Naive thymus-derived CD4-positive, alpha-beta T cell (primary cell): ENCODE measurements at regions not wholly inside any gene's neighbourhood (a gene's known extent, or its start where the extent isn't known, plus 50 kb on each side); places are given as distances from the start of the nearest gene placed in this dataset.

Source experiments
- ATAC-seq: fragments of 150-1000 bp; cut with Tn5 transposase; 2 replicates; pipeline ENCODE4 v1.10.0; 2021; ENCODE audit warnings: mild to moderate bottlenecking, moderate library complexity
- CTCF ChIA-PET: fragments of 350-600 bp; sonication (Branson Sonifier 250); formaldehyde crosslinking; loops from one replicate; lab custom pipeline; 2021; ENCODE audit warnings: antibody characterized with exemption; lab: Charles Lee
- POLR2A ChIA-PET: fragments of 350-600 bp; sonication (Branson Sonifier 250); formaldehyde crosslinking; loops from one replicate; lab custom pipeline; 2021; ENCODE audit warnings: antibody characterized with exemption, inconsistent platforms; lab: Charles Lee
- DNase-seq, 9 donors: peaks; one replicate each; pipeline versions ENCODE4 v3.0.0 to v3.0.0-alpha.2; 2020 to 2022; ENCODE audit warnings: mixed read lengths in 1 of 9
- H3K27ac ChIP-seq: one replicate; pipeline ENCODE4 v1.7.0; 2013; ENCODE audit warnings: mild to moderate bottlenecking, low read depth, low read length, moderate library complexity
- H3K27me3 ChIP-seq, 2 donors: one replicate each; pipeline ENCODE4 v1.7.0; 2013; ENCODE audit warnings: low read length in 2 of 2, mild to moderate bottlenecking in 2 of 2, moderate library complexity in 2 of 2; ENCODE audit not compliant: control insufficient read depth in 2 of 2, insufficient read depth in 2 of 2
- H3K36me3 ChIP-seq, 3 experiments: 1 replicate in 2 of 3; 2 replicates in 1 of 3; pipeline ENCODE4 v1.7.0; 2013; ENCODE audit warnings: low read length in 3 of 3, mild to moderate bottlenecking in 3 of 3, moderate library complexity in 1 of 3; ENCODE audit not compliant: insufficient read depth in 3 of 3, control insufficient read depth in 2 of 3
- H3K4me1 ChIP-seq, 2 donors: one replicate each; pipeline ENCODE4 v1.7.0; 2013; ENCODE audit warnings: low read length in 2 of 2, mild to moderate bottlenecking in 2 of 2, moderate library complexity in 1 of 2; ENCODE audit not compliant: control insufficient read depth in 2 of 2, insufficient read depth in 2 of 2
- H3K4me3 ChIP-seq: 2 replicates; pipeline ENCODE4 v1.7.0; 2013; ENCODE audit warnings: mild to moderate bottlenecking, low read length
- H3K9me3 ChIP-seq, 3 experiments: 1 replicate in 2 of 3; 2 replicates in 1 of 3; pipeline ENCODE4 v1.7.0; 2013; ENCODE audit warnings: low read length in 3 of 3; ENCODE audit not compliant: control insufficient read depth in 2 of 3
- H3K27ac Mint-ChIP-seq, 9 donors: one replicate each; pipeline ENCODE4 v1.8.0; 2020 to 2022; ENCODE audit warnings: mixed read lengths in 9 of 9, mild to moderate bottlenecking in 8 of 9, moderate library complexity in 5 of 9, inconsistent platforms in 2 of 9
- H3K27me3 Mint-ChIP-seq, 5 donors: one replicate each; pipeline ENCODE4 v1.8.0; 2021 to 2022; ENCODE audit warnings: mixed read lengths in 5 of 5, mild to moderate bottlenecking in 1 of 5
- H3K36me3 Mint-ChIP-seq, 5 donors: one replicate each; pipeline ENCODE4 v1.8.0; 2020 to 2022; ENCODE audit warnings: mixed read lengths in 5 of 5, mild to moderate bottlenecking in 3 of 5, inconsistent platforms in 1 of 5
- H3K4me1 Mint-ChIP-seq, 7 donors: one replicate each; pipeline ENCODE4 v1.8.0; 2020 to 2022; ENCODE audit warnings: mixed read lengths in 7 of 7, mild to moderate bottlenecking in 3 of 7, inconsistent platforms in 1 of 7
- H3K4me3 Mint-ChIP-seq, 10 donors: one replicate each; pipeline ENCODE4 v1.8.0; 2020 to 2022; ENCODE audit warnings: mild to moderate bottlenecking in 10 of 10, mixed read lengths in 10 of 10, moderate library complexity in 6 of 10, inconsistent platforms in 2 of 10
- H3K9me3 Mint-ChIP-seq, 11 donors: one replicate each; pipeline ENCODE4 v1.8.0; 2020 to 2022; ENCODE audit warnings: mixed read lengths in 11 of 11, mild to moderate bottlenecking in 4 of 11, inconsistent platforms in 1 of 11, moderate library complexity in 1 of 11
- intact Hi-C, 2 donors: fragments of 100-400 bp; cut with micrococcal nuclease; formaldehyde crosslinking; loops; one replicate each; pipeline ENCODE4 v1.15.1; 2023

GRCh38 chr13:76522083-76522755 is 364.0 kb downstream of the KCTD12 start:
- H3K27me3 ChIP-seq: no peaks in the 10 kb centered on the region
- CTCF ChIA-PET: no interaction called here
- no peak overlapping the region for H3K27ac Mint-ChIP-seq
- no peak for ATAC-seq
- no peak overlapping the region for H3K27ac ChIP-seq
- H3K4me3 Mint-ChIP-seq: no peak overlapping the region
- H3K27me3 Mint-ChIP-seq: peaks cover 4 to 20% (median 11%) of the 10 kb centered on the region in 5 donors
- H3K9me3 Mint-ChIP-seq: peaks cover 0 to 3% (median 0%) of the 10 kb centered on the region in 11 donors
- no peaks in the 10 kb centered on the region for H3K4me1 ChIP-seq
- intact Hi-C loops: no loop called here
- H3K36me3 Mint-ChIP-seq: no peaks in the 10 kb centered on the region
- POLR2A ChIA-PET: no interaction called here
- no peak overlapping the region for H3K4me3 ChIP-seq
- no peak for DNase-seq
- no peaks in the 10 kb centered on the region for H3K4me1 Mint-ChIP-seq
- H3K9me3 ChIP-seq: no peaks in the 10 kb centered on the region
- H3K36me3 ChIP-seq: no peaks in the 10 kb centered on the region

- Mint-ChIP-seq H3K27ac (no peak overlapping the region), H3K36me3 (no peaks in the 10 kb centered on the region), H3K27me3 (peaks cover 4 to 40% (median 11%) of the 10 kb centered on the region in 5 donors), H3K9me3 (peaks cover 0 to 3% (median 0%) of the 10 kb centered on the region in 11 donors), H3K4me1 (no peaks in the 10 kb centered on the region), H3K4me3 (no peak overlapping the region)
- Histone ChIP-seq H3K27ac (no peak overlapping the region), H3K4me3 (no peak overlapping the region), H3K36me3 (no peaks in the 10 kb centered on the region), H3K9me3 (no peaks in the 10 kb centered on the region), H3K4me1 (no peaks in the 10 kb centered on the region), H3K27me3 (no peaks in the 10 kb centered on the region)
- ChIA-PET POLR2A (no interaction called here), CTCF (no interaction called here)
- no peak for ATAC-seq
- intact Hi-C loops: no loop called here
- DNase-seq: no peak
Observed at GRCh38 chr13:76519685-76520084, 366.5 kb downstream of the KCTD12 start.

- no peak overlapping the region for H3K4me3 Mint-ChIP-seq
- no peaks in the 10 kb centered on the region for H3K9me3 ChIP-seq
Observed at GRCh38 chr13:76516586-76516985, 369.6 kb downstream of the KCTD12 start.

DNA sequence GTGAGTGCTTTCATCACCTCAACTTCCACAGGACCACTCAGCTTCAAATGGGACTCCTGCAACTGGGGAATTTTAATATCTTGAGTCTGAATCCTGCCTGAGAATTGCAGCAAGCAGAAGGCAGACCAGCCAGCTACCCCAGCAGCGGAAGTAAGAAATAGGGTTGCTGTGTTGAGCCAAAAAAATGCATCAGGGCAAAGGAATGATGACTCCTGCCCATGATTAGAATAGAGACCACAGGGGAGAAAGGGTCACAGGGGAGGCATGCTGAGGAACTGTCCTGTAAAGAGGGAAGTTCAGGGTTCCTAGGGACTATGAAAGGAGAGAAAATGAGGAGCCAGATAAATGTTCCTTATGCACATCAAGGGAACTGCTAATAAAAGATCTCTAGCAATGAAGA is 370.2 kb downstream of the KCTD12 start:
- H3K9me3 ChIP-seq: no peaks in the 10 kb centered on the region
- intact Hi-C loops: no loop called here
- no peak overlapping the region for H3K4me3 Mint-ChIP-seq
- DNase-seq (no peak), ATAC-seq (no peak)
- H3K36me3 Mint-ChIP-seq: no peaks in the 10 kb centered on the region
- H3K9me3 Mint-ChIP-seq: no peaks in the 10 kb centered on the region
- no peak overlapping the region for H3K4me3 ChIP-seq
- no peaks in the 10 kb centered on the region for H3K36me3 ChIP-seq
- ChIA-PET POLR2A (no interaction called here), CTCF (no interaction called here)
- H3K27ac Mint-ChIP-seq: no peak overlapping the region
- peaks cover 4 to 40% (median 11%) of the 10 kb centered on the region in 5 donors for H3K27me3 Mint-ChIP-seq
- H3K4me1 Mint-ChIP-seq: no peaks in the 10 kb centered on the region
- H3K4me1 ChIP-seq: no peaks in the 10 kb centered on the region
- no peaks in the 10 kb centered on the region for H3K27me3 ChIP-seq
- H3K27ac ChIP-seq: no peak overlapping the region

More at GRCh38 chr13:76516586-76516985, 369.6 kb downstream of the KCTD12 start:
- Histone ChIP-seq H3K27ac (no peak overlapping the region), H3K4me3 (no peak overlapping the region), H3K27me3 (no peaks in the 10 kb centered on the region), H3K36me3 (no peaks in the 10 kb centered on the region), H3K4me1 (no peaks in the 10 kb centered on the region)
- Mint-ChIP-seq H3K4me1 (no peaks in the 10 kb centered on the region), H3K27ac (no peak overlapping the region), H3K36me3 (no peaks in the 10 kb centered on the region), H3K9me3 (no peaks in the 10 kb centered on the region), H3K27me3 (peaks cover 4 to 40% (median 11%) of the 10 kb centered on the region in 5 donors)
- intact Hi-C loops: no loop called here
- DNase-seq (no peak), ATAC-seq (no peak)
- ChIA-PET POLR2A (no interaction called here), CTCF (no interaction called here)

DNA sequence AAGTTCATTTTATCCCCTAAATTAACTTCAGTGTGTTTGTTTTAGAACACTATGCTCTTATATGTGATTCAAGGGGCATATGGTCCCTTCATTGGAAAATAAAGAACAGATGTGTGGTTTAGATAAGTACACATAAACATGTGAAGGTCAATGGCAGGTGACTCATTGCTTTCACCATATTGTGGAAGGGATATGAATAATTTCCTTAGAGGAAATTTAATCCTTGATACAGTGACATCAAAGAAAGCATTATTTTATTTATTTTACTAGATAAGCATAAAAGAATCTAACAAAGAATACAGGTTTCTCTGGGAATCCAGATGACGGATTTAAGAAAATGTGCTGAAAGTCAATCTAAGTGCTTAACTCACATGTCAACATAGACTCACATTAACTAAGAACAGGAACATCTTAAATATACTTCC is 373.5 kb downstream of the KCTD12 start:
- H3K27ac ChIP-seq: no peak overlapping the region
- Mint-ChIP-seq H3K27me3 (peaks cover 3 to 36% (median 10%) of the 10 kb centered on the region in 5 donors), H3K36me3 (no peaks in the 10 kb centered on the region), H3K4me1 (no peaks in the 10 kb centered on the region), H3K27ac (no peak overlapping the region), H3K9me3 (no peaks in the 10 kb centered on the region), H3K4me3 (no peak overlapping the region)
- no peaks in the 10 kb centered on the region for H3K4me1 ChIP-seq
- CTCF ChIA-PET: interaction anchor here (0.7 kb wide), 1 partner anchor 554 kb away, joined by 3 read pairs; no protein-coding TSS in a partner anchor
- H3K9me3 ChIP-seq: no peaks in the 10 kb centered on the region
- POLR2A ChIA-PET: no interaction called here
- DNase-seq (no peak), ATAC-seq (no peak)
- no peaks in the 10 kb centered on the region for H3K27me3 ChIP-seq
- intact Hi-C loops: no loop called here
- H3K4me3 ChIP-seq: no peak overlapping the region
- H3K36me3 ChIP-seq: no peaks in the 10 kb centered on the region

DNA sequence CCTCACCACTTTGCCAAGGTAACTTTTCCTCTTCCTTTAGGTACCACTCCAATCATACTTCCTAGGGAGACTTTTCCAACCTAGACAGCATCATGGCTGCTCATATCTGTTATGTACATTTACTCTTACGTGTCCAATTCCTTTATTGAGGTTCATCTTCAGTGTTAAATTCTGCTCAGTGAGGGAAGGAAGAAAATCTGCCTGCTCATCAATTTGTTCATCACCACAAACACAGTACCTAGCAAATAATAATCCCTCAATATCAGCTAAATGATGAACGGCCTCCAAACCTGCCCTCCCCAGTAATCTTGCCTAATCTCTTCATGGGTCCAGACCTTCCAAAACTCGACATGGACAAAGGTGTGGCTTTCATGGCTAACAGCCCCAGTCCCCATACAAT is 380.8 kb downstream of the KCTD12 start:
- no peak for DNase-seq

GRCh38 chr13:76503766-76504165 is 382.4 kb downstream of the KCTD12 start:
- no peak overlapping the region for H3K4me3 ChIP-seq
- no peaks in the 10 kb centered on the region for H3K36me3 Mint-ChIP-seq
- peaks cover 0 to 3% (median 0%) of the 10 kb centered on the region in 11 donors for H3K9me3 Mint-ChIP-seq
- CTCF ChIA-PET: no interaction called here
- no peak overlapping the region for H3K27ac Mint-ChIP-seq
- POLR2A ChIA-PET: no interaction called here
- no peak overlapping the region for H3K4me3 Mint-ChIP-seq
- DNase-seq (no peak), ATAC-seq (no peak)
- H3K4me1 ChIP-seq: no peaks in the 10 kb centered on the region
- no peaks in the 10 kb centered on the region for H3K27me3 ChIP-seq
- H3K36me3 ChIP-seq: no peaks in the 10 kb centered on the region
- peaks cover 0 to 31% (median 7%) of the 10 kb centered on the region in 5 donors for H3K27me3 Mint-ChIP-seq
- H3K4me1 Mint-ChIP-seq: no peaks in the 10 kb centered on the region
- intact Hi-C loops: no loop called here
- no peak overlapping the region for H3K27ac ChIP-seq
- H3K9me3 ChIP-seq: no peaks in the 10 kb centered on the region

More for the DNA sequence above, 380.8 kb downstream of the KCTD12 start:
- Histone ChIP-seq H3K36me3 (no peaks in the 10 kb centered on the region), H3K4me3 (no peak overlapping the region), H3K4me1 (no peaks in the 10 kb centered on the region), H3K9me3 (no peaks in the 10 kb centered on the region), H3K27me3 (no peaks in the 10 kb centered on the region), H3K27ac (no peak overlapping the region)
- ATAC-seq: no peak
- CTCF ChIA-PET: no interaction called here
- peaks cover 0 to 24% (median 7%) of the 10 kb centered on the region in 5 donors for H3K27me3 Mint-ChIP-seq
- intact Hi-C loops: no loop called here
- POLR2A ChIA-PET: no interaction called here
- H3K4me1 Mint-ChIP-seq: no peaks in the 10 kb centered on the region
- H3K36me3 Mint-ChIP-seq: no peaks in the 10 kb centered on the region
- no peak overlapping the region for H3K27ac Mint-ChIP-seq
- peaks cover 0 to 3% (median 0%) of the 10 kb centered on the region in 11 donors for H3K9me3 Mint-ChIP-seq
- H3K4me3 Mint-ChIP-seq: no peak overlapping the region
